ENCODE measurements at regions not wholly inside any gene's neighbourhood (a gene's known extent, or its start where the extent isn't known, plus 50 kb on each side); places are given as distances from the start of the nearest gene placed in this dataset.

GRCh38 chr7:159207393-159207792 is 62.7 kb upstream of the VIPR2 start:
- Histone ChIP-seq H3K27ac (ENCODE audit: low read depth) (no peak overlapping the region), H2AFZ (no peak overlapping the region), H3K27me3 (ENCODE audit: insufficient read depth) (no peaks in the 10 kb centered on the region), H3K79me2 (replicated peaks; ENCODE audit: insufficient read depth) (no peaks in the 10 kb centered on the region), H3K4me3 (no peak overlapping the region), H3K36me3 (ENCODE audit: insufficient read depth) (no peaks in the 10 kb centered on the region), H3K4me1 (ENCODE audit: insufficient read depth) (no peaks in the 10 kb centered on the region), H3K4me2 (no peak overlapping the region), H3K9me2 (ENCODE audit: insufficient read depth) (no peaks in the 10 kb centered on the region), H4K20me1 (replicated peaks; ENCODE audit: insufficient read depth) (no peaks in the 10 kb centered on the region), H3F3A (replicated peaks; ENCODE audit: low read depth) (no peaks in the 10 kb centered on the region)
- H3K36me3 Mint-ChIP-seq (ENCODE audit: low read depth) = peaks cover 17% of the 10 kb centered on the region; the same call in 2 of the 3 replicates
- no peak for DNase-seq (ENCODE audit: low spot score)
- peaks cover 4% of the 10 kb centered on the region for H3K27me3 Mint-ChIP-seq (ENCODE audit: insufficient read depth, low read depth, poor library complexity)
- TF ChIP-seq ETS1 (IDR thresholded peaks at IDR 0.05) (no peak), STAT1 (IDR thresholded peaks at IDR 0.05; ENCODE audit: unreplicated experiment) (no peak)
- ATAC-seq = no peak
- H3K27ac Mint-ChIP-seq = no peak overlapping the region
- no peaks in the 10 kb centered on the region; the same call in 2 of the 3 replicates for H3K4me1 Mint-ChIP-seq
- H3K9me3 Mint-ChIP-seq = peaks cover 53% of the 10 kb centered on the region
- no peak overlapping the region for H3K4me3 Mint-ChIP-seq

GRCh38 chr7:159205833-159206232 is 61.2 kb upstream of the VIPR2 start:
- ATAC-seq = no peak
- H3K4me2 ChIP-seq = no peak overlapping the region
- no peaks in the 10 kb centered on the region for H3K4me1 ChIP-seq (ENCODE audit: insufficient read depth)
- H3K27me3 ChIP-seq (ENCODE audit: insufficient read depth) = no peaks in the 10 kb centered on the region
- H3K9me2 ChIP-seq (ENCODE audit: insufficient read depth) = no peaks in the 10 kb centered on the region
- no peak overlapping the region for H3K27ac ChIP-seq (ENCODE audit: low read depth)
- no peak for DNase-seq (ENCODE audit: low spot score)
- no peaks in the 10 kb centered on the region for H4K20me1 ChIP-seq (replicated peaks; ENCODE audit: insufficient read depth)
- no peaks in the 10 kb centered on the region for H3F3A ChIP-seq (replicated peaks; ENCODE audit: low read depth)
- Mint-ChIP-seq H3K4me3 (no peak overlapping the region), H3K27ac (no peak overlapping the region), H3K36me3 (ENCODE audit: low read depth) (peaks cover 16% of the 10 kb centered on the region; the same call in 2 of the 3 replicates), H3K27me3 (ENCODE audit: insufficient read depth, low read depth, poor library complexity) (no peaks in the 10 kb centered on the region), H3K4me1 (no peaks in the 10 kb centered on the region; the same call in 2 of the 3 replicates), H3K9me3 (peaks cover 50% of the 10 kb centered on the region)
- H3K36me3 ChIP-seq (ENCODE audit: insufficient read depth) = no peaks in the 10 kb centered on the region
- TF ChIP-seq EZH2 (IDR thresholded peaks at IDR 0.05; ENCODE audit: low read depth, unreplicated experiment) = no peak
- no peaks in the 10 kb centered on the region for H3K79me2 ChIP-seq (replicated peaks; ENCODE audit: insufficient read depth)
- no peak overlapping the region for H2AFZ ChIP-seq
- no peak overlapping the region for H3K4me3 ChIP-seq

GRCh38 chr7:159204664-159205063 is 60.0 kb upstream of the VIPR2 start:
- Mint-ChIP-seq H3K27me3 (ENCODE audit: insufficient read depth, low read depth, poor library complexity) (no peaks in the 10 kb centered on the region), H3K9me3 (peaks cover 52% of the 10 kb centered on the region), H3K4me3 (no peak overlapping the region), H3K4me1 (no peaks in the 10 kb centered on the region; the same call in 2 of the 3 replicates), H3K27ac (no peak overlapping the region), H3K36me3 (ENCODE audit: low read depth) (peaks cover 15% of the 10 kb centered on the region; the same call in 2 of the 3 replicates)
- Histone ChIP-seq H3K79me2 (replicated peaks; ENCODE audit: insufficient read depth) (no peaks in the 10 kb centered on the region), H3F3A (replicated peaks; ENCODE audit: low read depth) (no peaks in the 10 kb centered on the region), H3K36me3 (ENCODE audit: insufficient read depth) (no peaks in the 10 kb centered on the region), H2AFZ (no peak overlapping the region), H3K4me3 (no peak overlapping the region), H3K27me3 (ENCODE audit: insufficient read depth) (no peaks in the 10 kb centered on the region), H3K27ac (ENCODE audit: low read depth) (no peak overlapping the region), H4K20me1 (replicated peaks; ENCODE audit: insufficient read depth) (no peaks in the 10 kb centered on the region), H3K9me2 (ENCODE audit: insufficient read depth) (no peaks in the 10 kb centered on the region), H3K4me2 (no peak overlapping the region), H3K4me1 (ENCODE audit: insufficient read depth) (no peaks in the 10 kb centered on the region)
- ATAC-seq (no peak), DNase-seq (ENCODE audit: low spot score) (no peak)
- no peak for TF ChIP-seq EZH2phosphoT487 (IDR thresholded peaks at IDR 0.05; ENCODE audit: unreplicated experiment)
- TF ChIP-seq CTCF (conservative IDR thresholded peaks at IDR 0.05; ENCODE audit: low read depth in 2 of 2) = no peak
- TF ChIP-seq NANOG (IDR thresholded peaks at IDR 0.05; ENCODE audit: borderline replicate concordance) = no peak
- TF ChIP-seq POLR2AphosphoS5 (IDR thresholded peaks at IDR 0.05; ENCODE audit: low read depth) = no peak
- TF ChIP-seq ZNF462 (CRISPR knock-in tag; IDR thresholded peaks at IDR 0.05) = no peak
- TF ChIP-seq EZH2 (IDR thresholded peaks at IDR 0.05; ENCODE audit: low read depth, unreplicated experiment) = no peak

All from GM23338 (cell line).